ENCODE measurements at regions not wholly inside any gene's neighbourhood (a gene's known extent, or its start where the extent isn't known, plus 50 kb on each side); places are given as distances from the start of the nearest gene placed in this dataset.
"Not testable (repeated sequence)": the region's sequence is repeated elsewhere in the genome, so short reads cannot be mapped to it uniquely, and the experiment has no call there.

- H3K36me3 Mint-ChIP-seq (ENCODE audit: low read depth); DNase-seq (ENCODE audit: low spot score); H3K27me3 Mint-ChIP-seq (ENCODE audit: low read depth); H3K4me3 Mint-ChIP-seq; H3K9me3 Mint-ChIP-seq; H3K27ac Mint-ChIP-seq; H3K4me1 Mint-ChIP-seq (ENCODE audit: low read depth): not testable (repeated sequence)
Observed at GRCh38 chr12:13518034-13518433, 321.5 kb downstream of the EMP1 start.

GRCh38 chr12:13509740-13510139 is 313.2 kb downstream of the EMP1 start:
- H3K36me3 Mint-ChIP-seq (ENCODE audit: low read depth), result no peaks in the 10 kb centered on the region
- H3K27me3 Mint-ChIP-seq (ENCODE audit: low read depth), result no peaks in the 10 kb centered on the region
- H3K27ac Mint-ChIP-seq, result no peak overlapping the region
- H3K9me3 Mint-ChIP-seq, result no peaks in the 10 kb centered on the region
- no peak for DNase-seq (ENCODE audit: low spot score)
- no peaks in the 10 kb centered on the region for H3K4me1 Mint-ChIP-seq (ENCODE audit: low read depth)
- no peak overlapping the region for H3K4me3 Mint-ChIP-seq

DNA sequence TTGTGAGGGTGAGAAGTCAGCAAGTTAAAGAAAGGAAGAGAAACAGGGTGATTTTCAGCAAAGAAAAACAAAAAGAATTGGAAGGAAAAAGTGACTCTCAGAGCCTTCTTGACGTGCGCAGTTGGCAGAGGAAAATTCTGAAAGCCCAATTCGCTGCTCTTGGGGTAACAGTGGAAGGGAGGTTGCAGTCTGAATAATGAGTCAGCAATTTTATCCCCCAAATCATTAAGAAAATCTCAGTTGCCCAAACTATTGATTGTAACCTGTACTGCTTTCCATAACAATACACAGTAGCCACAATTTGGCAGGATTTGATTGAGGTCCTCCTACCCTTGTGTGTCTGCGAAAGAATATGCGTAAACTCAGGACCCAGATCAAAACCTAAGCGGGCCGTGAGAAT is 309.1 kb downstream of the EMP1 start:
- Mint-ChIP-seq H3K4me1 (ENCODE audit: low read depth) (no peaks in the 10 kb centered on the region), H3K9me3 (no peaks in the 10 kb centered on the region), H3K36me3 (ENCODE audit: low read depth) (no peaks in the 10 kb centered on the region), H3K4me3 (no peak overlapping the region), H3K27ac (no peak overlapping the region), H3K27me3 (ENCODE audit: low read depth) (peaks cover 2% of the 10 kb centered on the region)
- DNase-seq (ENCODE audit: low spot score), result no peak

GRCh38 chr12:13505224-13505623 is 308.7 kb downstream of the EMP1 start:
- Mint-ChIP-seq H3K27ac (no peak overlapping the region), H3K4me1 (ENCODE audit: low read depth) (no peaks in the 10 kb centered on the region)
- no peak for DNase-seq (ENCODE audit: low spot score)

DNA sequence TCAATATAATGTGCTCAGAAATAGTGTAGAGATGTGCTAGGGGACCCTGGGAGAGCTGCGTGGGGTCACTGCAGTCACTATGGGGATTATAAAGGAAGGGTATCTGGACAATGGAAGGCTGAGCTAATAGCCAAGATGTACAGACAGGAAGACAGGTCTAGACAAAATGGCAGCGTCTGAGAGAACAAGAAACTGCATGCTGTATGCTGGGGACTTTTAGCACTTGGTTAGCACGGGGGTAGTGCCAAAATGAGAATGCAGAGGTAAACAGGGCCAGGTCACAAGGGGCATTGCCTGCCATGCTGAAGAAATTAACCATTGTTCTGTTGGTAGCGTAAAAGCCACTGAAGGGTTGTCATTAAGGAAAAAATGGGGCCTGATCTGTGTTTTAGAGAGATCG is 308.2 kb downstream of the EMP1 start:
- Mint-ChIP-seq H3K4me3 (no peak overlapping the region), H3K4me1 (ENCODE audit: low read depth) (no peaks in the 10 kb centered on the region), H3K9me3 (no peaks in the 10 kb centered on the region), H3K27ac (no peak overlapping the region), H3K36me3 (ENCODE audit: low read depth) (no peaks in the 10 kb centered on the region), H3K27me3 (ENCODE audit: low read depth) (peaks cover 2% of the 10 kb centered on the region)
- DNase-seq (ENCODE audit: low spot score), result no peak

More at GRCh38 chr12:13505224-13505623, 308.7 kb downstream of the EMP1 start:
- Mint-ChIP-seq H3K9me3 (no peaks in the 10 kb centered on the region), H3K27me3 (ENCODE audit: low read depth) (peaks cover 2% of the 10 kb centered on the region), H3K36me3 (ENCODE audit: low read depth) (no peaks in the 10 kb centered on the region), H3K4me3 (no peak overlapping the region)

- no peak for DNase-seq (ENCODE audit: low spot score)
- Mint-ChIP-seq H3K27ac (no peak overlapping the region), H3K36me3 (ENCODE audit: low read depth) (no peaks in the 10 kb centered on the region), H3K9me3 (no peaks in the 10 kb centered on the region), H3K27me3 (ENCODE audit: low read depth) (peaks cover 2% of the 10 kb centered on the region), H3K4me1 (ENCODE audit: low read depth) (no peaks in the 10 kb centered on the region), H3K4me3 (no peak overlapping the region)
Observed at GRCh38 chr12:13504074-13504473, 307.5 kb downstream of the EMP1 start.

DNA sequence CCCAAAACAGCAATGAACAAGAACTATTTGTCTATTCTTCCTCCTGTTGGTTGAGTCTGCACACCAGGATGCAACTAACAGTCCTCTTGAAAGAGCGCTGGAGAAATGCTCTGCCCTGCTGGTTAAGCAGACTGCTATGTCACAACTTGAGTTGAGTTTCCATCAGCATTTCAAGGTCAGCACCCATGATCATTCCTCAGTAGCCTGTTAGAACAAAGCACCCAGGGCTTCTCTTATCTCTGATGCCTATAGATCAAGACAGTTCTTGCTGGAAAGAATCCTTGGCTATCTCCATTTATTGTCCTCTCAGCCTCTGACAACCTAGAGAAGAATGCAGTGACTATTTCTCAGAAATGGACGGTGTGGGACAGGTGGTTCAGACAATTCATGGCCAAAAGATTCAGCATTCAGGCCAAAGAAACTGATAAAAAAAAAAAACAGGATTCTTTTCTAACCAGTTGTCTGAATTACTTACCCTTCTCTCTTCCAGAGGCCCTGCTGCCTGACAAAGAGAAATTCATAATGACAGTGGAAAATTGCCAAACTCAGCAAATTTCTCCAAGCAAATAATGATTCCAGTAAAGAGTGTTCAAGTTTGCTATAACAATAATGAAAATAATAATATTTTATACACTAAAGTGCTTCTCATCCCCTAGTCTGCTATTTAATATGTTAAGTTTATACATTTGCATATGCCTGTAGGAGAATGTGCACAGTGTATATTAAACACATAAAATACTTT is 306.7 kb downstream of the EMP1 start:
- DNase-seq (ENCODE audit: low spot score), result no peak
- H3K9me3 Mint-ChIP-seq, result no peaks in the 10 kb centered on the region
- H3K4me1 Mint-ChIP-seq (ENCODE audit: low read depth), result no peaks in the 10 kb centered on the region
- H3K27me3 Mint-ChIP-seq (ENCODE audit: low read depth), result peaks cover 2% of the 10 kb centered on the region
- H3K36me3 Mint-ChIP-seq (ENCODE audit: low read depth), result no peaks in the 10 kb centered on the region
- no peak overlapping the region for H3K27ac Mint-ChIP-seq
- H3K4me3 Mint-ChIP-seq, result no peak overlapping the region

- Mint-ChIP-seq H3K27ac (no peak overlapping the region), H3K4me3 (no peak overlapping the region), H3K4me1 (ENCODE audit: low read depth) (no peaks in the 10 kb centered on the region), H3K36me3 (ENCODE audit: low read depth) (no peaks in the 10 kb centered on the region), H3K9me3 (no peaks in the 10 kb centered on the region), H3K27me3 (ENCODE audit: low read depth) (peaks cover 2% of the 10 kb centered on the region)
- DNase-seq (ENCODE audit: low spot score), result no peak
Observed at GRCh38 chr12:13499008-13499407, 302.5 kb downstream of the EMP1 start.

DNA sequence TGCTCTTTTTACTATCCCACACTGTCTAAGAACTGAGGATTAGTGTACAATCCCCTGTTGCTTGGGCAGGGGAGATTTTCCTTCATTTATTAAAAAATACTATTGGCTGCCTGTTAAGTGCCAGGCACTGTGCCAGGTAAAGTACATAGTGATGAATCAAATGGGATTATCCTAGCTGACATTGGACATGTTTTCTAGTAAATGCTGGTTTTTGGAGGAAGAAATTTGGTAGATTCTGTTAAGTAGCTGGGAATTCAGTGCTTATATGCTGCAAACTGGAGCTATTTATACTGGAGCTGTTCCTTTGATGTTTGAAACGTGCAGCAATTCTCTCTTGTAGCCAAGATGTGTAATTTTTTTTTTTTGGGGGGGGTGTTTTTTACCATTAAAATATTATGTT is 299.6 kb downstream of the EMP1 start:
- H3K36me3 Mint-ChIP-seq (ENCODE audit: low read depth), result no peaks in the 10 kb centered on the region
- no peak overlapping the region for H3K4me3 Mint-ChIP-seq
- H3K27me3 Mint-ChIP-seq (ENCODE audit: low read depth), result peaks cover 2% of the 10 kb centered on the region
- H3K9me3 Mint-ChIP-seq, result no peaks in the 10 kb centered on the region
- no peaks in the 10 kb centered on the region for H3K4me1 Mint-ChIP-seq (ENCODE audit: low read depth)
- no peak for DNase-seq (ENCODE audit: low spot score)
- H3K27ac Mint-ChIP-seq, result no peak overlapping the region

DNA sequence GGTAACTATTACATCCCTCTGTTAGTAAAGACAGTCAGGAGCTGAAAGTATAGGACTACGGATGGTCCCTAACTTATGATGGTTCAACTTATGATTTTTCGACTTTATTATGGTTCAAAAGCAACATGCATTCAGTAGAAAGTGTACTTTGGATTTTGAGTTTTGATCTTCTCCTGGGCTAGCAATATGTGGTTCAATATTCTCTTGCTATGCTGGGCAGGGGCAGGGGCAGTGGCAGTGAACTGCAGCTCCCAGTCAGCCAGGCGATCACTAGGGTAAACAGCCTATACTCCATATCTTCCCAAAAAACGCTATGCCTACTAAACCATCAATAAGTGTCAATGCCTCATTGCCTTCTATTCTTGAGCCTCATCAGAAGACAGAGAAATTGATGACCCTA is 292.7 kb downstream of the EMP1 start:
- H3K4me3 Mint-ChIP-seq, result no peak overlapping the region
- H3K9me3 Mint-ChIP-seq, result no peaks in the 10 kb centered on the region
- no peaks in the 10 kb centered on the region for H3K4me1 Mint-ChIP-seq (ENCODE audit: low read depth)
- no peaks in the 10 kb centered on the region for H3K36me3 Mint-ChIP-seq (ENCODE audit: low read depth)
- no peaks in the 10 kb centered on the region for H3K27me3 Mint-ChIP-seq (ENCODE audit: low read depth)
- H3K27ac Mint-ChIP-seq, result no peak overlapping the region
- no peak for DNase-seq (ENCODE audit: low spot score)

DNA sequence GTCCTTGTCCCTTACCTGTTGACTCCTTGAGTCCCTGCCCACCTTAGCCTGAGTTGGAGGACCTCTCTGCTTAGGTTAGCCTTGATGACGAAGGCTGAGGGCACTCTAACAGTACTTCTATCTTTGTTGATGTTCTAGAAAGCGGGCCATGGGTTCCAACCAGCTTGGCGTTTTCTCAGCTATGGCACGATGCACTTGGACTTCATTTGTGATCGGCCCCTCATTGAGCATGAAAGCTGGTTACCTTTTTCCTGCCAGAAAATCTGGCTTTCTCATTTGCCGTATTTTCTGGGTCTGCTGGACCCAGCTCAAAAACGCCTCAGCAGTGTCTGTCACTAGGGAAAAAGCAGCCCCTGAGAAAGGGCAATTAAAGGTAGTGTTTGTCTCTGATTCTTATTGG is 290.8 kb downstream of the EMP1 start:
- no peak for DNase-seq (ENCODE audit: low spot score)
- Mint-ChIP-seq H3K4me3 (no peak overlapping the region), H3K27ac (no peak overlapping the region), H3K9me3 (no peaks in the 10 kb centered on the region), H3K4me1 (ENCODE audit: low read depth) (no peaks in the 10 kb centered on the region), H3K27me3 (ENCODE audit: low read depth) (no peaks in the 10 kb centered on the region), H3K36me3 (ENCODE audit: low read depth) (no peaks in the 10 kb centered on the region)

GRCh38 chr12:13486794-13487193 is 290.3 kb downstream of the EMP1 start:
- H3K4me1 Mint-ChIP-seq (ENCODE audit: low read depth), result no peaks in the 10 kb centered on the region
- no peak overlapping the region for H3K4me3 Mint-ChIP-seq
- DNase-seq (ENCODE audit: low spot score), result no peak
- H3K9me3 Mint-ChIP-seq, result no peaks in the 10 kb centered on the region
- no peak overlapping the region for H3K27ac Mint-ChIP-seq
- H3K27me3 Mint-ChIP-seq (ENCODE audit: low read depth), result no peaks in the 10 kb centered on the region
- H3K36me3 Mint-ChIP-seq (ENCODE audit: low read depth), result no peaks in the 10 kb centered on the region

GRCh38 chr12:13478650-13479181 is 282.2 kb downstream of the EMP1 start:
- Mint-ChIP-seq H3K9me3 (no peaks in the 10 kb centered on the region), H3K27ac (no peak overlapping the region), H3K4me3 (no peak overlapping the region), H3K4me1 (ENCODE audit: low read depth) (no peaks in the 10 kb centered on the region), H3K36me3 (ENCODE audit: low read depth) (no peaks in the 10 kb centered on the region), H3K27me3 (ENCODE audit: low read depth) (peaks cover 11% of the 10 kb centered on the region)
- no peak for DNase-seq (ENCODE audit: low spot score)

DNA sequence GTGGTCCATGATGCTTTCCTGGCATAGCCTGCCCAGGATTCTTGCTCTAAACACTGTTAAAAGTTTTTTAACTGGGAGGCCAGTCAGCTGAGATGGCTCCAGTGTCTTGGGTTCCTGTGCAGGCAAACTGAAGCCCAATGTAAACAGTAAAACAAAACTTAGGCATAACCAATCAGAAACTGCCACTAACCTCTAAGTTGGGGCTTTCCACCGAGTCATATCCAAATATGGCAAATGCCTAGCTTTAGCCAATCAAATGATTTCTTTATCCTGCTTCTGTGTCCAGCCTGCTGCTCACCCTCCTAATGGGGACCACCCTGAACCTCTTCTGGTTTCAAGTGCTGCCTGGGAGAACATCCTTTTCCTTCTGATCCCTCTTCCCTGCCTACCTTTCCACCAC is 277.9 kb downstream of the EMP1 start:
- Mint-ChIP-seq H3K4me1 (ENCODE audit: low read depth) (no peaks in the 10 kb centered on the region), H3K27ac (no peak overlapping the region), H3K9me3 (no peaks in the 10 kb centered on the region), H3K27me3 (ENCODE audit: low read depth) (peaks cover 13% of the 10 kb centered on the region), H3K4me3 (no peak overlapping the region), H3K36me3 (ENCODE audit: low read depth) (no peaks in the 10 kb centered on the region)
- DNase-seq (ENCODE audit: low spot score), result no peak

GRCh38 chr12:13472690-13473089 is 276.2 kb downstream of the EMP1 start:
- no peaks in the 10 kb centered on the region for H3K4me1 Mint-ChIP-seq (ENCODE audit: low read depth)
- DNase-seq (ENCODE audit: low spot score), result no peak
- H3K4me3 Mint-ChIP-seq, result no peak overlapping the region
- no peak overlapping the region for H3K27ac Mint-ChIP-seq
- H3K27me3 Mint-ChIP-seq (ENCODE audit: low read depth), result peaks cover 24% of the 10 kb centered on the region
- H3K9me3 Mint-ChIP-seq, result no peaks in the 10 kb centered on the region
- H3K36me3 Mint-ChIP-seq (ENCODE audit: low read depth), result no peaks in the 10 kb centered on the region
